ENCODE measurements at regions not wholly inside any gene's neighbourhood (a gene's known extent, or its start where the extent isn't known, plus 50 kb on each side); places are given as distances from the start of the nearest gene placed in this dataset.

DNA sequence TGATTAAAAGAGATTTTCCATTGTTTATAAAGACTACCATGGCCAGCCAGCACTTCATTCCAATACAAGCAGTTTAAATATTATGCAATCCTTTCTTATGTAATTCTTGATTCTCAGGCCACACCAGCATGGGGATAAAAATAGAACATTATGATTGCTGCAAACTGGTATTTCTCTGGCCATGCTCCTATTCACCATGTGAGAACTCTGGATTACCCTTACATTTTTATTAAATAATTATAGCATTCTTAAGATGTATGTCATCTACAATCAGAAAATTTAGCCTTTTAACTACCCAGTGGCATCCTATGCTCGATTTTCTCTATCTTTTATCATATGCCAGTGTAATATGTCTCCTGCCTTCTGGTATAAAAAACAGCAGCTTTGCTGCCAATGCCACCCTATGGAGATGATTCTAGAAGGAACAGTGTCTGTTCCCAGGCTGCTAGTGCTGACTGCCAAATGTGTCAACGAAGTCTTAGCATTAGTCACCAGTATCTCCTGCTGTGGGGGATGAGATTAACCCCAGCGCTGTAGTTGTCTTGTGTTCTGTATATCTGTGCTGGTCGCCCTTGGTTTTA, 501.4 kb downstream of the BCKDHB start:
- DNase-seq (ENCODE audit: low spot score): peak; percentile 3
- no peaks in the 10 kb centered on the region for H3K9me2 ChIP-seq (ENCODE audit: insufficient read depth)
- no peaks in the 10 kb centered on the region for H4K20me1 ChIP-seq (replicated peaks; ENCODE audit: insufficient read depth)
- Mint-ChIP-seq H3K27ac (no peak overlapping the region), H3K4me3 (no peak overlapping the region), H3K36me3 (ENCODE audit: low read depth) (no peaks in the 10 kb centered on the region), H3K4me1 (peaks cover 8% of the 10 kb centered on the region; the same call in 2 of the 3 replicates), H3K9me3 (peaks cover 6% of the 10 kb centered on the region; the same call in 2 of the 3 replicates), H3K27me3 (ENCODE audit: insufficient read depth, low read depth, poor library complexity) (no peaks in the 10 kb centered on the region)
- no peak overlapping the region for H2AFZ ChIP-seq
- H3K4me3 ChIP-seq: no peak overlapping the region
- TF ChIP-seq EZH2 (IDR thresholded peaks at IDR 0.05; ENCODE audit: low read depth, unreplicated experiment) (no peak), POLR2AphosphoS5 (IDR thresholded peaks at IDR 0.05; ENCODE audit: low read depth) (no peak), ZNF114 (CRISPR knock-in tag; IDR thresholded peaks at IDR 0.05) (no peak), CREB1 (CRISPR knock-in tag; IDR thresholded peaks at IDR 0.05; ENCODE audit: low read depth) (no peak), ZNF331 (CRISPR knock-in tag; IDR thresholded peaks at IDR 0.05; ENCODE audit: low read depth) (no peak), NANOG (IDR thresholded peaks at IDR 0.05; ENCODE audit: borderline replicate concordance) (no peak), STAT1 (IDR thresholded peaks at IDR 0.05; ENCODE audit: unreplicated experiment) (no peak), EZH2phosphoT487 (IDR thresholded peaks at IDR 0.05; ENCODE audit: unreplicated experiment) (no peak), JUNB (IDR thresholded peaks at IDR 0.05; ENCODE audit: unreplicated experiment) (no peak)
- TF ChIP-seq, protein P1, sequence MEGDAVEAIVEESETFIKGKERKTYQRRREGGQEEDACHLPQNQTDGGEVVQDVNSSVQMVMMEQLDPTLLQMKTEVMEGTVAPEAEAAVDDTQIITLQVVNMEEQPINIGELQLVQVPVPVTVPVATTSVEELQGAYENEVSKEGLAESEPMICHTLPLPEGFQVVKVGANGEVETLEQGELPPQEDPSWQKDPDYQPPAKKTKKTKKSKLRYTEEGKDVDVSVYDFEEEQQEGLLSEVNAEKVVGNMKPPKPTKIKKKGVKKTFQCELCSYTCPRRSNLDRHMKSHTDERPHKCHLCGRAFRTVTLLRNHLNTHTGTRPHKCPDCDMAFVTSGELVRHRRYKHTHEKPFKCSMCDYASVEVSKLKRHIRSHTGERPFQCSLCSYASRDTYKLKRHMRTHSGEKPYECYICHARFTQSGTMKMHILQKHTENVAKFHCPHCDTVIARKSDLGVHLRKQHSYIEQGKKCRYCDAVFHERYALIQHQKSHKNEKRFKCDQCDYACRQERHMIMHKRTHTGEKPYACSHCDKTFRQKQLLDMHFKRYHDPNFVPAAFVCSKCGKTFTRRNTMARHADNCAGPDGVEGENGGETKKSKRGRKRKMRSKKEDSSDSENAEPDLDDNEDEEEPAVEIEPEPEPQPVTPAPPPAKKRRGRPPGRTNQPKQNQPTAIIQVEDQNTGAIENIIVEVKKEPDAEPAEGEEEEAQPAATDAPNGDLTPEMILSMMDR (conservative IDR thresholded peaks at IDR 0.05; ENCODE audit: low read depth in 2 of 2): no peak
- TF ChIP-seq, protein P2, sequence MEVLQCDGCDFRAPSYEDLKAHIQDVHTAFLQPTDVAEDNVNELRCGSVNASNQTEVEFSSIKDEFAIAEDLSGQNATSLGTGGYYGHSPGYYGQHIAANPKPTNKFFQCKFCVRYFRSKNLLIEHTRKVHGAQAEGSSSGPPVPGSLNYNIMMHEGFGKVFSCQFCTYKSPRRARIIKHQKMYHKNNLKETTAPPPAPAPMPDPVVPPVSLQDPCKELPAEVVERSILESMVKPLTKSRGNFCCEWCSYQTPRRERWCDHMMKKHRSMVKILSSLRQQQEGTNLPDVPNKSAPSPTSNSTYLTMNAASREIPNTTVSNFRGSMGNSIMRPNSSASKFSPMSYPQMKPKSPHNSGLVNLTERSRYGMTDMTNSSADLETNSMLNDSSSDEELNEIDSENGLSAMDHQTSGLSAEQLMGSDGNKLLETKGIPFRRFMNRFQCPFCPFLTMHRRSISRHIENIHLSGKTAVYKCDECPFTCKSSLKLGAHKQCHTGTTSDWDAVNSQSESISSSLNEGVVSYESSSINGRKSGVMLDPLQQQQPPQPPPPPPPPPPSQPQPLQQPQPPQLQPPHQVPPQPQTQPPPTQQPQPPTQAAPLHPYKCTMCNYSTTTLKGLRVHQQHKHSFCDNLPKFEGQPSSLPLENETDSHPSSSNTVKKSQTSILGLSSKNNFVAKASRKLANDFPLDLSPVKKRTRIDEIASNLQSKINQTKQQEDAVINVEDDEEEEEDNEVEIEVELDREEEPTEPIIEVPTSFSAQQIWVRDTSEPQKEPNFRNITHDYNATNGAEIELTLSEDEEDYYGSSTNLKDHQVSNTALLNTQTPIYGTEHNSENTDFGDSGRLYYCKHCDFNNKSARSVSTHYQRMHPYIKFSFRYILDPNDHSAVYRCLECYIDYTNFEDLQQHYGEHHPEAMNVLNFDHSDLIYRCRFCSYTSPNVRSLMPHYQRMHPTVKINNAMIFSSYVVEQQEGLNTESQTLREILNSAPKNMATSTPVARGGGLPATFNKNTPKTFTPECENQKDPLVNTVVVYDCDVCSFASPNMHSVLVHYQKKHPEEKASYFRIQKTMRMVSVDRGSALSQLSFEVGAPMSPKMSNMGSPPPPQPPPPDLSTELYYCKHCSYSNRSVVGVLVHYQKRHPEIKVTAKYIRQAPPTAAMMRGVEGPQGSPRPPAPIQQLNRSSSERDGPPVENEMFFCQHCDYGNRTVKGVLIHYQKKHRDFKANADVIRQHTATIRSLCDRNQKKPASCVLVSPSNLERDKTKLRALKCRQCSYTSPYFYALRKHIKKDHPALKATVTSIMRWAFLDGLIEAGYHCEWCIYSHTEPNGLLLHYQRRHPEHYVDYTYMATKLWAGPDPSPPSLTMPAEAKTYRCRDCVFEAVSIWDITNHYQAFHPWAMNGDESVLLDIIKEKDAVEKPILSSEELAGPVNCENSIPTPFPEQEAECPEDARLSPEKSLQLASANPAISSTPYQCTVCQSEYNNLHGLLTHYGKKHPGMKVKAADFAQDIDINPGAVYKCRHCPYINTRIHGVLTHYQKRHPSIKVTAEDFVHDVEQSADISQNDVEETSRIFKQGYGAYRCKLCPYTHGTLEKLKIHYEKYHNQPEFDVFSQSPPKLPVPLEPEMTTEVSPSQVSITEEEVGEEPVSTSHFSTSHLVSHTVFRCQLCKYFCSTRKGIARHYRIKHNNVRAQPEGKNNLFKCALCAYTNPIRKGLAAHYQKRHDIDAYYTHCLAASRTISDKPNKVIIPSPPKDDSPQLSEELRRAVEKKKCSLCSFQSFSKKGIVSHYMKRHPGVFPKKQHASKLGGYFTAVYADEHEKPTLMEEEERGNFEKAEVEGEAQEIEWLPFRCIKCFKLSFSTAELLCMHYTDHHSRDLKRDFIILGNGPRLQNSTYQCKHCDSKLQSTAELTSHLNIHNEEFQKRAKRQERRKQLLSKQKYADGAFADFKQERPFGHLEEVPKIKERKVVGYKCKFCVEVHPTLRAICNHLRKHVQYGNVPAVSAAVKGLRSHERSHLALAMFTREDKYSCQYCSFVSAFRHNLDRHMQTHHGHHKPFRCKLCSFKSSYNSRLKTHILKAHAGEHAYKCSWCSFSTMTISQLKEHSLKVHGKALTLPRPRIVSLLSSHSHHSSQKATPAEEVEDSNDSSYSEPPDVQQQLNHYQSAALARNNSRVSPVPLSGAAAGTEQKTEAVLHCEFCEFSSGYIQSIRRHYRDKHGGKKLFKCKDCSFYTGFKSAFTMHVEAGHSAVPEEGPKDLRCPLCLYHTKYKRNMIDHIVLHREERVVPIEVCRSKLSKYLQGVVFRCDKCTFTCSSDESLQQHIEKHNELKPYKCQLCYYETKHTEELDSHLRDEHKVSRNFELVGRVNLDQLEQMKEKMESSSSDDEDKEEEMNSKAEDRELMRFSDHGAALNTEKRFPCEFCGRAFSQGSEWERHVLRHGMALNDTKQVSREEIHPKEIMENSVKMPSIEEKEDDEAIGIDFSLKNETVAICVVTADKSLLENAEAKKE (CRISPR knock-in tag; IDR thresholded peaks at IDR 0.05): no peak
- TF ChIP-seq, protein P3, sequence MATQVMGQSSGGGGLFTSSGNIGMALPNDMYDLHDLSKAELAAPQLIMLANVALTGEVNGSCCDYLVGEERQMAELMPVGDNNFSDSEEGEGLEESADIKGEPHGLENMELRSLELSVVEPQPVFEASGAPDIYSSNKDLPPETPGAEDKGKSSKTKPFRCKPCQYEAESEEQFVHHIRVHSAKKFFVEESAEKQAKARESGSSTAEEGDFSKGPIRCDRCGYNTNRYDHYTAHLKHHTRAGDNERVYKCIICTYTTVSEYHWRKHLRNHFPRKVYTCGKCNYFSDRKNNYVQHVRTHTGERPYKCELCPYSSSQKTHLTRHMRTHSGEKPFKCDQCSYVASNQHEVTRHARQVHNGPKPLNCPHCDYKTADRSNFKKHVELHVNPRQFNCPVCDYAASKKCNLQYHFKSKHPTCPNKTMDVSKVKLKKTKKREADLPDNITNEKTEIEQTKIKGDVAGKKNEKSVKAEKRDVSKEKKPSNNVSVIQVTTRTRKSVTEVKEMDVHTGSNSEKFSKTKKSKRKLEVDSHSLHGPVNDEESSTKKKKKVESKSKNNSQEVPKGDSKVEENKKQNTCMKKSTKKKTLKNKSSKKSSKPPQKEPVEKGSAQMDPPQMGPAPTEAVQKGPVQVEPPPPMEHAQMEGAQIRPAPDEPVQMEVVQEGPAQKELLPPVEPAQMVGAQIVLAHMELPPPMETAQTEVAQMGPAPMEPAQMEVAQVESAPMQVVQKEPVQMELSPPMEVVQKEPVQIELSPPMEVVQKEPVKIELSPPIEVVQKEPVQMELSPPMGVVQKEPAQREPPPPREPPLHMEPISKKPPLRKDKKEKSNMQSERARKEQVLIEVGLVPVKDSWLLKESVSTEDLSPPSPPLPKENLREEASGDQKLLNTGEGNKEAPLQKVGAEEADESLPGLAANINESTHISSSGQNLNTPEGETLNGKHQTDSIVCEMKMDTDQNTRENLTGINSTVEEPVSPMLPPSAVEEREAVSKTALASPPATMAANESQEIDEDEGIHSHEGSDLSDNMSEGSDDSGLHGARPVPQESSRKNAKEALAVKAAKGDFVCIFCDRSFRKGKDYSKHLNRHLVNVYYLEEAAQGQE (IDR thresholded peaks at IDR 0.05; ENCODE audit: unreplicated experiment): no peak
- TF ChIP-seq, protein P4, sequence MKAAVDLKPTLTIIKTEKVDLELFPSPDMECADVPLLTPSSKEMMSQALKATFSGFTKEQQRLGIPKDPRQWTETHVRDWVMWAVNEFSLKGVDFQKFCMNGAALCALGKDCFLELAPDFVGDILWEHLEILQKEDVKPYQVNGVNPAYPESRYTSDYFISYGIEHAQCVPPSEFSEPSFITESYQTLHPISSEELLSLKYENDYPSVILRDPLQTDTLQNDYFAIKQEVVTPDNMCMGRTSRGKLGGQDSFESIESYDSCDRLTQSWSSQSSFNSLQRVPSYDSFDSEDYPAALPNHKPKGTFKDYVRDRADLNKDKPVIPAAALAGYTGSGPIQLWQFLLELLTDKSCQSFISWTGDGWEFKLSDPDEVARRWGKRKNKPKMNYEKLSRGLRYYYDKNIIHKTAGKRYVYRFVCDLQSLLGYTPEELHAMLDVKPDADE (IDR thresholded peaks at IDR 0.05): no peak
- no peaks in the 10 kb centered on the region for H3F3A ChIP-seq (replicated peaks; ENCODE audit: low read depth)
- no peaks in the 10 kb centered on the region for H3K36me3 ChIP-seq (ENCODE audit: insufficient read depth)
- H3K4me1 ChIP-seq (ENCODE audit: insufficient read depth): no peaks in the 10 kb centered on the region
- no peak; the same call in 2 of the 3 replicates for ATAC-seq
- H3K27me3 ChIP-seq (ENCODE audit: insufficient read depth): no peaks in the 10 kb centered on the region
- H3K4me2 ChIP-seq: no peak overlapping the region
- H3K79me2 ChIP-seq (replicated peaks; ENCODE audit: insufficient read depth): no peaks in the 10 kb centered on the region
- no peak overlapping the region for H3K27ac ChIP-seq (ENCODE audit: low read depth)

All from GM23338 (cell line).